Keratinocyte (primary cell): ENCODE measurements at regions not wholly inside any gene's neighbourhood (a gene's known extent, or its start where the extent isn't known, plus 50 kb on each side); places are given as distances from the start of the nearest gene placed in this dataset.
A peak's percentile ranks its signal among the peaks of the same experiment; 100 is the strongest.

Source experiments
- EZH2 ChIP-seq: IDR thresholded peaks from one replicate; pipeline ENCODE4 v1.6.1; 2012; ENCODE audit warnings: inconsistent platforms, mild to moderate bottlenecking, low read length, moderate library complexity
- TF ChIP-seq, protein P1 (sequence below), 3 experiments: IDR thresholded peaks in 1 of 3; conservative IDR thresholded peaks in 1 of 3; optimal IDR thresholded peaks in 1 of 3; 2 replicates in 2 of 3; 3 replicates in 1 of 3; pipeline versions ENCODE3 to v1.5.1; 2011; ENCODE audit warnings: low read length in 3 of 3, mild to moderate bottlenecking in 3 of 3, moderate library complexity in 2 of 3, control low read depth in 1 of 3, inconsistent platforms in 1 of 3; ENCODE audit not compliant: insufficient read depth in 2 of 3; ENCODE audit errors: extremely low read depth in 1 of 3

DNA sequence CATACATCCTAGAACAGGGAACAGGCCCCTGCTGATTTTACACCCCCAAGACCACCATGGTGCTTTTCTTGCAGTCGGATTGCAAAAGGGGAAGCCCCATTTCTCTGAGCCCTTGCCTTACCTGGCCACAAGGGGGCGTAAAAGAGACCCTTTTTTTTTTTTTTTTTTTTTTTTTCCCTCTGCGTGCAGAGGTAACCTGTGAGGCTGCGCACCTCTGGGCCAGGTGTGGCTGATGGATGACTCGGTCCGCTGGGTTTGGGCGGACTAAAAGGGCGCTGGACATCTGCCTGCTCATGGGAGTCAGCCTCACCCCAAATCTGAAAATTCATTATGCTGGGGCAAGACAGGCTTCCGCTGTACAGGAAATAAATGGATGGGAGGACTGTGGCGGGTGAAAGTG lies 281.0 kb downstream of the CBLN1 start:
- no peak for TF ChIP-seq EZH2
- TF ChIP-seq, protein P1, sequence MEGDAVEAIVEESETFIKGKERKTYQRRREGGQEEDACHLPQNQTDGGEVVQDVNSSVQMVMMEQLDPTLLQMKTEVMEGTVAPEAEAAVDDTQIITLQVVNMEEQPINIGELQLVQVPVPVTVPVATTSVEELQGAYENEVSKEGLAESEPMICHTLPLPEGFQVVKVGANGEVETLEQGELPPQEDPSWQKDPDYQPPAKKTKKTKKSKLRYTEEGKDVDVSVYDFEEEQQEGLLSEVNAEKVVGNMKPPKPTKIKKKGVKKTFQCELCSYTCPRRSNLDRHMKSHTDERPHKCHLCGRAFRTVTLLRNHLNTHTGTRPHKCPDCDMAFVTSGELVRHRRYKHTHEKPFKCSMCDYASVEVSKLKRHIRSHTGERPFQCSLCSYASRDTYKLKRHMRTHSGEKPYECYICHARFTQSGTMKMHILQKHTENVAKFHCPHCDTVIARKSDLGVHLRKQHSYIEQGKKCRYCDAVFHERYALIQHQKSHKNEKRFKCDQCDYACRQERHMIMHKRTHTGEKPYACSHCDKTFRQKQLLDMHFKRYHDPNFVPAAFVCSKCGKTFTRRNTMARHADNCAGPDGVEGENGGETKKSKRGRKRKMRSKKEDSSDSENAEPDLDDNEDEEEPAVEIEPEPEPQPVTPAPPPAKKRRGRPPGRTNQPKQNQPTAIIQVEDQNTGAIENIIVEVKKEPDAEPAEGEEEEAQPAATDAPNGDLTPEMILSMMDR (optimal IDR thresholded peaks at IDR 0.05 in 1 of 3, IDR thresholded peaks at IDR 0.05 in 1 of 3, conservative IDR thresholded peaks at IDR 0.05 in 1 of 3; ENCODE audit: extremely low read depth in 1 of 3, insufficient read depth in 2 of 3, low read length in 3 of 3), result peak; percentile 54 to 82 (median 69)
